Chondrocyte (in vitro differentiated cells): ENCODE measurements at regions not wholly inside any gene's neighbourhood (a gene's known extent, or its start where the extent isn't known, plus 50 kb on each side); places are given as distances from the start of the nearest gene placed in this dataset.

Experiments
- DNase-seq: peaks from one replicate; pipeline ENCODE4 v3.0.0; 2021; ENCODE audit warnings: mixed read lengths, low spot score
- H3K27ac Mint-ChIP-seq: one replicate; pipeline ENCODE4 v1.8.0; 2021; ENCODE audit warnings: mild to moderate bottlenecking, moderate library complexity, mixed read lengths; ENCODE audit not compliant: unreplicated experiment
- H3K27me3 Mint-ChIP-seq: 2 replicates; pipeline ENCODE4 v1.8.0; 2021; ENCODE audit warnings: low read depth, mixed read lengths
- H3K36me3 Mint-ChIP-seq: 2 replicates; pipeline ENCODE4 v1.8.0; 2021; ENCODE audit warnings: low read depth, mixed read lengths
- H3K4me1 Mint-ChIP-seq: 2 replicates; pipeline ENCODE4 v1.8.0; 2021; ENCODE audit warnings: low read depth, mild to moderate bottlenecking, mixed read lengths
- H3K4me3 Mint-ChIP-seq: one replicate; pipeline ENCODE4 v1.8.0; 2021; ENCODE audit warnings: mild to moderate bottlenecking, moderate library complexity, mixed read lengths; ENCODE audit not compliant: unreplicated experiment
- H3K9me3 Mint-ChIP-seq: 2 replicates; pipeline ENCODE4 v1.8.0; 2021; ENCODE audit warnings: low read depth, mixed read lengths
- CTCF ChIP-seq: fragments of 200-600 bp; sonication (generic); IDR thresholded peaks from 2 replicates; pipeline ENCODE4 v1.5.0; 2021; ENCODE audit warnings: antibody characterized with exemption, mild to moderate bottlenecking, moderate library complexity

GRCh38 chr5:136768457-136768856 is 403.1 kb upstream of the TRPC7 start:
- H3K27me3 Mint-ChIP-seq = peaks cover 14% of the 10 kb centered on the region
- no peaks in the 10 kb centered on the region for H3K36me3 Mint-ChIP-seq
- H3K27ac Mint-ChIP-seq = no peak overlapping the region
- TF ChIP-seq CTCF = no peak
- H3K9me3 Mint-ChIP-seq = peaks cover 1% of the 10 kb centered on the region
- H3K4me3 Mint-ChIP-seq = no peak overlapping the region
- H3K4me1 Mint-ChIP-seq = peaks cover 5% of the 10 kb centered on the region
- no peak for DNase-seq

DNA sequence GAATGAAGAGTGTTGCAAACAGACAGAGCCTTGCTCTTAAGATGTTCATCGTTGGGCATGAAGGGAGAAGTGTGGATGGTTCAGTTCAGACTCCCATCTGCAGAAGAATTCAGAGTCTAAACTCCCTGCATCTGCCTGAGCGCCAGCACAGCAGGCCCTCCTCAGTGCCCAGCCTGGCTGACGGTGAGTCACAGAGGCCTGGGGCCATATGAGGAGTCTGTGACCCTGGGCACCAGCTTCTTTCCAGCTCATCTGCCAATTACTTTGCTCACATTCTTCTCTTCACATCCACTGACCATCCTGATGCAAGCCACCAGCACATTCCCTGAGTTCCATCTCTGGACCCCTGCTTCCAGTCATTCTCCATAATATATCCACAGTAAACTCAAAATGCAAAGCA is 401.1 kb upstream of the TRPC7 start:
- no peak for DNase-seq
- Mint-ChIP-seq H3K36me3 (no peaks in the 10 kb centered on the region), H3K9me3 (peaks cover 2% of the 10 kb centered on the region), H3K27ac (no peak overlapping the region), H3K4me1 (peaks cover 5% of the 10 kb centered on the region), H3K27me3 (peaks cover 6% of the 10 kb centered on the region), H3K4me3 (no peak overlapping the region)
- no peak for TF ChIP-seq CTCF

DNA sequence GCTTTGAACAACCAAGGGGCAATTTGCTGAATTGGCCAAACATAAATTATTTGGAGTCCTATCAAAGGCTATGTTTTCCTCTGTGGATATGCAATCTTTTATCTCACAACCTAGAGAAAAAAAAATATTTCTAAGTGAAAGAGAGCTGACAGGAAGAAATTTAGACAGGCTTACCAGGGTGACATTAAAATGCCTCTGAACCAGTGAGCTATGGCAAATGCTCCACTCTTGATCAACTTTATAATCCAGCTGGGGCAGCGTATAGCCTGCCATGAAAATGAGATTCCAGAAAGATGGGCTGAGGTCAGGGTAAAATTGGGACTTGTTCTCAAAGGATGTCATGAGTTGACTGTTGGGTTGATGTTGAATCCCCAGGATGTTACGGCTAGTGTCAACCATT is 399.3 kb upstream of the TRPC7 start:
- peaks cover 5% of the 10 kb centered on the region for H3K4me1 Mint-ChIP-seq
- TF ChIP-seq CTCF = no peak
- no peaks in the 10 kb centered on the region for H3K36me3 Mint-ChIP-seq
- H3K9me3 Mint-ChIP-seq = peaks cover 2% of the 10 kb centered on the region
- peaks cover 2% of the 10 kb centered on the region for H3K27me3 Mint-ChIP-seq
- H3K27ac Mint-ChIP-seq = no peak overlapping the region
- H3K4me3 Mint-ChIP-seq = no peak overlapping the region
- no peak for DNase-seq

DNA sequence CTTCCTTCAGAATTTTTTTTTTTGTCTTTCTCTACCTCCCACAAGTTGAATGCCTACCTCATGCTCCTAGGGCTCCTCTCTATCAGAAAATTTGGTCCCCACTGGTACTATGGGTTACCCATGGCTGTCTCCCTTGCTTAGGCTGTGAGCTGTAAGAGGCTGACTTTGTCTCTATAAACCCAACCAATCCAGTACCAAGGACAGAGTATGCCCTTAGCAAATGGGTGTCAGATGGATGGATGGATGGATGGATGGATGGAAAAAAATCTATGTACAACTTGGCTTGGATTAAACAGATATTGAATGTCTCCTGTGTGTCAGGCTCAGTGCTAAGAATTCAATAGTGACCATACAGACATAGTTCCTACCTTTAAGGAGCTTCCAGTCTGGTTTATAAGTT is 398.2 kb upstream of the TRPC7 start:
- Mint-ChIP-seq H3K4me3 (no peak overlapping the region), H3K9me3 (peaks cover 2% of the 10 kb centered on the region), H3K4me1 (peaks cover 5% of the 10 kb centered on the region), H3K27me3 (peaks cover 12% of the 10 kb centered on the region), H3K36me3 (no peaks in the 10 kb centered on the region), H3K27ac (no peak overlapping the region)
- no peak for DNase-seq
- TF ChIP-seq CTCF = no peak

DNA sequence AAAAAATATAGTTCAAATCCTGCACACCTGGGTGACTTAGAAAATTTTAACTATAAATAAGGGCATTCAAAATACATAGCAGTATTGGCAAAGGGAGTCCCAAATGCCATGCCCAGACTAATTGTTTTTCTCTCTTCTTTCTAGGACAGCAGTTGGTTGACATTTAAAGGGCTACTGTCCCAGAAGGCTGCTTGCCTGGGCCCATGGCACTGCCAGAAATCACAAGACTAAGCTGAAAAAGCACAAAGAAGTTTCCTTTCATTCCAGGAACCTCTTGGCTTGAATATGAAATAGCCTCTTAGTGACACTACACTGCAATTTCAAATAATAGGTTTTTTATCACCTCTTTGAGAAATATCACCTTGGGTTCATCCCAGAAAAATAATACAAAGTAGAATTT is 388.9 kb upstream of the TRPC7 start:
- DNase-seq = no peak
- H3K4me3 Mint-ChIP-seq = no peak overlapping the region
- H3K4me1 Mint-ChIP-seq = peaks cover under 1% of the 10 kb centered on the region
- no peaks in the 10 kb centered on the region for H3K9me3 Mint-ChIP-seq
- no peaks in the 10 kb centered on the region for H3K36me3 Mint-ChIP-seq
- peaks cover 32% of the 10 kb centered on the region for H3K27me3 Mint-ChIP-seq
- no peak for TF ChIP-seq CTCF
- no peak overlapping the region for H3K27ac Mint-ChIP-seq
